ENCODE measurements at regions not wholly inside any gene's neighbourhood (a gene's known extent, or its start where the extent isn't known, plus 50 kb on each side); places are given as distances from the start of the nearest gene placed in this dataset.

DNA sequence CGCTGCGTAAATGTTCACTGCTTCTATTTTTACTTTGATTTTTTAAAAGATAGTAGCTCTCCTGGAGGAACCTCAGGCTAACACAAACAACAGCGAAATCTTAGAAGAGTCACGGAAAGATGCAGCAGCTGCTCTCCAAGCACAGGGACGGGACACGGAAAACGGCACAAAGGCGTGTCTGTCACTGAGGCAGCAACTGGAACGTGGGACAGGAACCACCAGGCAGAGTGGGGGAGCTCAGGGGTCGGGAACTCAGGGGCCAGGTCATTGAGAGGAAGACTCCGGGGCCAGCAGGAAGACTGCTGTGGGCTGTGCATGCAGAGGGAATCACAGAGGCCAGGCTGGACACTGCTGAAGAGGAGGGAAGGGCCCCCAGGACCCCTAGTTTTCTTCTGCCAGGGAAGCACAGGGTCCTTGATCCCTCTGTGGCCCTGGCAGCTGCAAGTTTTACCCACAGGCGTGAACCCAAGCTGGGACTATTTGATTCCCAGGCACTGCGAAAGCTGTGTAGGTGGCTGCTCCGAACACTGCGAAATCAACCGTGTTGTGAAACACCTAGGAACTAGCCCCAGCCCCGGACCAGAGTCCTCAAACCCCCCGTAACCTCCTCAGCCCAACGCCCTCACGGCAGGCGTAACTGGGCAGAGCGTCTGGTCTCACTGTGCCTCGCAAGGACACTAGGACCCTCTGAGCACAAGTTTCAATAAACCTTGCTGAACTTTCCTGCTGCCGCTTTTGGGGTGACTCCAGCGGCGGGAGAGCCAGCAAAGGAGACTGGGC is 263.0 kb downstream of the EIPR1 start:
- DNase-seq = no peak

DNA sequence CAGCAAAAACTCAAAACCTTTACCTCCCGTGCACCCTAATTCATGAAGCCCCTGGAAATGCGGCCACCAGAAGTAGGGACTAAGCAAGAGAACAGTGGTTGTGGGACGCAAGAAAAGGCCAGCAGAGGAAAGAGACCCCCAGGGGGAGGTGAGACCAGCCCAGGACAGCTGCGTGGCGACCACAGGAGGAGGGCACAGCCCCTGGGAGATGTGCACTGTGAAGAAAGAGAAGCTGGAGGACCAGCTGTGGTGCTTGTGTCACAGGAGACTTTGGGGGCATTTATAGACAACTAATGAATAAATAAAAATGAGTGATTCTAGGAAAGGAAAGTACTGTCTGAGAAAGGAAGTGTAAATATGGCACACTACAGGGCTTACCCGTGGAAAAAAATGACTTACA is 263.8 kb downstream of the EIPR1 start:
- no peak for DNase-seq

DNA sequence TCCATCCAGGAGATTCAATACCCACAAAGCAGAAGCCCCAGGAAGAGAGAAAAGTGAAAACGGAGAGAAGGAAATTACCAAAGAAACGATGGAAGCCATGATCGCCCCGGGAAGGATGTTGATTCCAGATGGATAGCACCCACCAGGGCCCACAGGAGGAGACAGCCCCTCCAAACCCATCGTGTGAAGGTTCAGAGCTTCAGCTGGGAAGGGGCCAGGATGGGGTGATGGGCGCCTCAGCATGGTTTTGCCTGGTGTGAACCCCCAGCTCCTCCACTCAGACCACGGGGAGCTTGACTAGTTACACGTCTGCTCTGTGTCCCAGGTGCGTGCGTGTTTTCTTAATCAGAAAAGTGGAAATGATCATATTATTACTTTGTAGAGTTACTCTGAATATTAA is 264.5 kb downstream of the EIPR1 start:
- DNase-seq = no peak

DNA sequence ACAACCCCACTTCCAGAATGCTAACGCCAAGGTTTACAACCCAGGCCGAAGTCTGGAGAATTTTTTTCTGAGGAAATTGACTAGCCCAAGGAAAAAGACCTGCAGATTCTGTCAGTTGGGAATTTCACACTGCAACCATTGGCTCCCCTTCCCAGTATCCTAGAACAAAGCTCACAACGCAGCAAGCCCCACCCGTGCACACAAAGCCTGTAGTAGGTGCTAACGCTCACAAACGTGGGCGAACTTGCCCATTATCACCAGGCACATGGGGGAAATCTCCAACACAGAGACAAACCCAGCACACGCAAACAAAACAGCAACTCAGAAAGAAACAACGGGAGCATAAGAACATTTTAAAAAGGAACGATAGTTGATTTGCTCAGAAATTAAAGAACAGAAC is 265.1 kb downstream of the EIPR1 start:
- DNase-seq = no peak

DNA sequence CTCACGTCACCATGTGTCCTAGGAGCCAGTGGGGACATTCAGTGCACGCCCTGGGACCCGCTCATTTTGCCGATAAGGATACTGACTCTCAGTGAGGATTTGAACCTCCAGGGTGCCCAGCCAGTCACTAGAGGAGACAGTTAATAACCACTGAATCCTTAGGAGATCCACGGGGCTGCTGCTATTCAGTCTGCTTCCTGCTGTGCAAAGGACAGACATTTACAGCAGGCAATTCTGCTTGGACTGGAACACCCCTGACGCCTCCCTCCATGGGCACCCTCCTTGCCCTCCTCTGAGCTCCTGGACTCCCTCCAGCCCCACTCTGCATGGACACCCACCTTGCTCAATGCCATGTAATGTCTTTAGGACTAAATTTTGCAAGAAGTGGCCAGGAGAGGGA is 265.5 kb downstream of the EIPR1 start:
- DNase-seq = no peak

DNA sequence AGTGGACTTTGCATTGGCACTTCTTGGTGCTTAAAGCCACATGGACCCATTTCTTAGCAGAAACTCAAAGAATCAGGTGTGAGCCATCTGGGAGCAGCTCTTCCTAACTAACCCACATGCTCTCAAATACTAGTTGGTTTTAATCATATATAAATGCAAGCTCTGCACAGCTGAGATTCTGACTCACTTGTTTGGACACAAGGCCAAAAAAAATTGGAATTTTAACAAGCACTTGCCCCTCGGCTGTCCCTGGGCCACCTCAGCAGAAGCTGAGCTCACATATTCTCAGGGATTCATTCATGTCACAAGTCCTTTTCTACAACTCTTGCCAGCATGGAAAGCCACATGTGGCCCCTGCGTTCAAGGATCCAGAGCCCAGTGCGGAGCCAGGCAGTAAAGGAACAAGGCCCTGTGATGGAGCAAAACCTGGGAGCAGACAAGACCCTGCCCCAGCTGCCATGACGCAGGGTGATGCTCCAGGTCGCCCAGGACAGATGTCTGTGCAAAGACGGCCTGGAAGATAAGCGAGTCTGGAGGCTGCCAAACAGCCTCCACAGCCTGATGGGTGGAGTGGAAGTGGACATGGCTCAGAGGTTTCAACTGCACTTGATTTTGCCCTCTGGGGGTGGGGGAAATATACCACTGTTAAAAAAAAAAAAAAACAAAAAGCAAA is 266.5 kb downstream of the EIPR1 start:
- no peak for DNase-seq

DNA sequence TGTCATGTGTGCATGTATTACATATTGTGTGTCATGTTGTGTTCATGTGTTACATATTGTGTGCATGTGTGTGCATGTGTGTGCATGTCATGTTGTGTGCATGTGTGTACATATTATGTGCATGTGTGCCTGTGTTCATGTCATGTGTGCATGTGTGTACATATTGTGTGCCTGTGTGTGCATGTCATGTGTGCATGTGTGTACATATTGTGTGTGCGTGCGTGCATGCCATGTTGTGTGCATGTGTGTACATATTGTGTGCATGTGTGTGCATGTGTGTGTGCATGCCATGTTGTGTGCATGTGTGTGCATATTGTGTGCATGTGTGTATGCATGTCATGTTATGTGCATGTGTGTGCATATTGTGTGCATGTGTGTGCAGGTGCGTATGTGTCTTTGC is 267.1 kb downstream of the EIPR1 start:
- DNase-seq = no peak

DNA sequence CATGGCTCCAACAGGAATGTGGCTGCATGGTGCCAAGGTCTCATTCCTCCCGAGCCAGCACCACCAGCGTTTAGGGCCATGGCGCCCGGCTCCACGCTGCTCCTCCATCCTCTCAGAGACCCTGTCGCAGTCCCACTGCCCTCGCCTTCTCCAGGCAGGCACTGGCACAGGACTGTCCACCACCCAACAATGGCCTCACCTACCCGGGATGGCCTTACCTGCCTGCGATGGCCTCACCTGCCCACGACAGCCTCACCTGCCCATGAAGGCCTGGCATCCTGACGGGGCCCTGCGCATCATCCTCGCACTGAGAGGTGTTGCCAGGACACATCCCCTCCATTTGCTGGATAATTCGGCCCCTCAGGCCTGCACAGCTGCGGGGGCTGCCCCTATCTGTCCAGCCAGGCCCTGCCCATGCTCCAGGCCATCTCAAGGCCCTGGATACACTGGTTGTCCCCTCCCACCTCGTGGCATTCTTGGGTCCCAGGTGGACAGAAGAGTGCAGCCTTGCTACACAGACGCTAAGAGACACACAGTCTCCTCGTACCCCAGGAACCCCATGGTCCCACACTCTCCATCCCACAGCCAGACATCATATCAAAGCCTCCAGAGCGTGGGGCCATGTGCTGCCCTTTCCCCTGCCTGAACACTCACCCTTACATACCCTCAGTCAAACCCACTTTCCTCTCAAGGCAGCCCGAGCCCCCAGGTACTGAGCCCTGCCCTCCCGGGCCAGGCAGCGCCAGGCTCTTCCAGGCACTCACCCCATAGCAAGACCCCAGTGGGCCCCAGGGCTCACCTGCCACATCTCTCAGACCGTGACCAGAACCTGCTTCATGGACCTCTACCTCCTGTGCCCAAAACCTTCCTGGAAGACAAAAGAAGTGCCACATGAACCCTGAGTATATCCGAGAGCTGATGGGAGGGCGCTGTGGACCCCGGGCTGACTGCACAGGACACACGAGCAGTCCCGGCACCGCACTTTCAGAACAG is 268.6 kb downstream of the EIPR1 start:
- DNase-seq = no peak

DNA sequence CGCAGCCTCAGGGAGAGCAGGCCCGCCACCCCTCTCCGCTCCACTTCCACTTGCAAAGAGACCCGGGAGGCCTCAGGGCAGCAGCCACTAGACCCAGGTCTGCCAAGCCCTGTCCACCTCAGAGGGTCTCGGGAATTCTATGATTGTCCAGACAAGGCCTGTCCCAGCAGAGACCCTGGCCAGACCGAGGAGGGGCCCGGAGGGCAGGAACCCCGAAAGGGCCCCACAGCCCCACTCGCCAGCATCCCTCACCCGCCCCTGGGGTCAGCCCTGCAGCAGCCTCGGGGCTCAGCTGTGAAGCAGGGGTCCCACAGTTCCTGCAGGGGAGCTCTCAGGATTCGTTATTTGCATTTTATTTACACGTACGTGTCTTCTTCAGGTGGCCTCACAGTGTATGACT is 269.5 kb downstream of the EIPR1 start:
- DNase-seq = no peak

DNA sequence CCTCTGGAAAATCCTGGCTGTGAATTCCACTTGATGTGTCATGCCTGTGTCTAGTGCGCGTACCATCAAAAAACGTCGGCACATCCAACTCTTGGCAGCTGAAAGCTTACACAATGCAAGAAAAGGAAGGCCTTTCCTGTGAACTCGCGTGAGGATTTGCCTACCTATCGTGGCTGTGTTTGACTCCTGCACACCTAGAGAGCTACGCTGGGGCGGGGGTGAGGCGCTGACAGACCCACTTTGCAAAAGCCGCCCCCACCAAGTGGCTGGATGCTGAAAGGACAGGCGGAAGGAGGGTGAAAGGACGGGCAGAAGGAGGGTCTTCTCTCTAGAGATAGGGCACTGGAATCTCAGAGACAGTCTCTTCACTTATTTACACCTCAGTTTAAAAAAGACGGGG is 270.1 kb downstream of the EIPR1 start:
- no peak for DNase-seq

DNA sequence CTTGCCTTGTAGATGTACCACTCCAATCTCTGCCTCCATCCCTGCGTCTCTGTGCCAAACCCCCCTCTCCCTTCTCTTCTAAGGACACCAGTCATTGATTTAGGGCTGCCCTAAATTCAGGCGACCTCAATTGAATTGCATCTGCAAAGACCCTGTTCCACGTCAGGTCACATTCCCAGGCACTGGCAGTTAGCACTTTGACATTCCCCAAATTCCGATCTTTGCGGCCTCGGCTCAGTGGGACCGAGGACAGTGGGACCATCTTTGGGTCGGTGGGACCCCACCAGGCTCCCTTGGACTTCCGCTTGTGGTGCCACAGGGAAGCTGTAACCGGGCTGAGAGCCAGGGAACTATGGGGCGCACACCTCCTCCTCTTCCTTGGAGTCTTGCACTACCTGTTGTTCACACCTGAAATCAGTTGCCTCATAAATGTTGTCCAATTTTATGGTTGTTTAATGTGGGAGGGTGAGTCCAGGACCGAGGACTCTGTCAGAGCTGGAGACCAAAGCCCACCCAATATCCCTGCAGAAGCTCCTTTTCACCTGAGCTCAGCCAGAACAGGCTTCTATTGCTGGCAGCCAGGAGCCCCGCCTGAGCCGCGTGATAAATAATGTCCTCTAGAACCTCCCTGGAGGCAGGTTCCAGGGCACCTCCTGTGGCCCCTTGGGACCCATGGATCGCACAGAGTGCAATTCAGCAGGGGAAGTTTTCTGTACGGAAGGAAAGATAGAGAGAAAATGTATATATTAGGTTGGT is 271.6 kb downstream of the EIPR1 start:
- no peak for DNase-seq

DNA sequence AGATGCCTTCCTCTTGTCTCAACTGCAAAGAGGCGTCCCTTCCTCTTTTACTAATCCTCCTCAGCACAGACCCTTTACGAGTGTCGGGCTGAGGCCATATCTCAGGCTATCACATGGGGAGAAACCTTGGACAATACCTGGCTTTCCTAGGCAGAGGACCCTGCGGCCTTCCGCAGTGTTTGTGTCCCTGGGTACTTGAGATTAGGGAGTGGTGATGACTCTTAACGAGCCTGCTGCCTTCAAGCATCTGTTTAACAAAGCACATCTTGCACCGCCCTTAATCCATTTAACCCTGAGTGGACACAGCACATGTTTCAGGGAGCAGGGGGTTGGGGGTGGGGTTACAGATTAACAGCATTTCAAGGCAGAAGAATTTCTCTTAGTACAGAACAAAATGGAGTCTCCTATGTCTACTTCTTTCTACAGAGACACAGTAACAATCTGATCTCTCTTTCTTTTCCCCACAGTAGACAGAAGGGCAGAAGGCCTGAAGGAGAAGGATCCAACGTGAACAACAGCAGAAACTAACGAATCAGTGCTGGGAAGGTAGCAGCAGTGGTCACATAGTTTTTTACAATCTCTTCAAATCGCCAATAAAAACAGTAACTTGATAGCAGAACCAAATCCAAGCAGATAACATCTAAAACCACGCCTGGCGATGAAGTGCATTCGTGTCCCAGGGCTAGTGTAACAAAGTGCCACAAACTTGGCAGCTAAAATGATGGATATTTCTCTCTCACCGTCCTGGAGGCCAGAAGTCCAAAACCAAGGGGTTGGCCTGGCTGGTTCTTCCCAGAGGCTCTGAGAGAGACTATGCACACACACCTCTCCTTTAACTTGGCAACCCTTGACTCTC is 272.4 kb downstream of the EIPR1 start:
- DNase-seq = peak; percentile 76

DNA sequence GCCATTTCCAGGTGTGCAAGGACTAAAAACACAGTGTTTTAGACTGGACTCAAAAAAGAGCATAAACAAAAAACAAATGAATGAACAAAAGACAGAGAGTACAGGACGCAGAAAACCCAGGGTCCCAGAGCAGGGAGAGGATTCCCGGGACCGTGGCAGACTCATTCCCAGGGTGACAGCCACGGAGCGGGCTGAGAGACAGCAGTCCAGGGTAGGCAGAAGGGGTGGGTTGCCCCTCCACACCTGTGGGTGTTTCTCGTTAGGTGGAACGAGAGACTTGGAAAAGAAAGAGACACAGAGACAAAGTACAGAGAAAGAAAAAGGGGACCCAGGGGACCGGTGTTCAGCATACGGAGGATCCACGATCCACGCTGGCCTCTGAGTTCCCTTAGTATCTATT is 273.4 kb downstream of the EIPR1 start:
- DNase-seq = no peak

DNA sequence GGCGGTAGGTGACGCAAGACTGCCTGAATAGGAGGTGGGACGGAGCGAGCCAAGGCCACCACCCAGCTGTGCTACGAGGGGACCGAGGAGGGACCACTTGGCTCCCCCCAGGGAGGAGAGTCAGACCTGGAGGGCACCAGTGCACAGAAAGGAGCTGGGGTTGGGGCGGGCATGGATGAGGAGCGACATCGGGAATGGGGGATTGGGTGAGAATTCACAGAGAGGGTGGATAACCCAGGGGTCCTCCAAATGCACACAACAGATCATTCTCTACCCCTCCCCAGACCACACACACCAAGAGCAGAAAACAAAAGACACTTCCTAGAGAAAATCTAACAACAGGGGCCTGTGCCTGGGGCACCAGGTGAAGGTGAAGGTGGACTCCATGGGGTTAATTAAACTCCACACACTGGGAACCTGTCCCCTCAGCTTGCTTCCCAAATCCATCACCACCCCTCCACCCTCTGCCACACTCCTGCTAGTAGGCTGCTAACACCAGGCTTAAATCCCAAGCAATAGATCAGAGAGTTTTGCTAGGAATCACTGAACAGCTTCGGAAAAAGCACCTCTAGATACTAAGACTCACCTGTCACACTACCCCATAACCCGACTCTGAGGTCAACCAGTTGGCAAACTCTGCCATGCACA is 274.6 kb downstream of the EIPR1 start:
- DNase-seq = peak; percentile 40

DNA sequence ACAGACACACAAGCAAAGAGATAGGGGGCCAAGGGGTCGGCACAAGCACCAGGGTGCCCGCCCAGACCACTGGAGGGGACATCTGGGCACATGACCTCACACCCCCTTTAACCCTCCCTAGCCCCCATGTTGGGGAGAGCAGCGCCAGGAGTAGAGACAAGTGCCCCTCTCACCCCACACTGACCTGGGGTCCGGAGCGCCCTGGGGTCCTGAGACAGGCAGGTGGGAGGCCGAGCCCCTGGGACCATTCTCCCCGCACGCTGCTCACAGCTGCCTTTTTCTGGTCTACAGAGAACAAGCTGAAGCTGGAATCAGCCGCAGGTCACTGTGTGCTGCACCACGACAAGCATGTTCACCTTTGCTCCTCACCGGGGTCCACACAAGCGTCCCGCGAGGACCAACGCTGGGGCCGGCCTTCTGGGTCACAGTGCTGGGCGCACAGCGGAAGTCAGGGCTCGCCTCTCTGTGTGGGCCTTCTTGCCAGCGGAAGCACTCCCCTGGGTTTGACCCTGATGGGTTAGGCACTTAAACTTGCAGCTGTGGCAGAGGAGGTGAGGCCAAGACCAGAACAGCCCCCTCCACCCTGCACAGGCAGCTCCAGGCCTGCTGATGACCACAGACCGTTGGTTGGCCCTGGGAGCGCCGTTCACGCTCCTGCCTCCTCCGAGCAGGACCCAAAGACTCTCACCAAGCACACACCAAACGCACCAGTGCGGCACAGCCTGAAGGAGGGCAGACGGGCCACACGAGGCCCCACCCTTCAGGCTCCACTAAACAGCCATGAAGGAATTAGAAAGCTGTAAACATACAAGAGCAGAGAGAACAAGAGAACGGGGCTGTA is 275.3 kb downstream of the EIPR1 start:
- no peak for DNase-seq

DNA sequence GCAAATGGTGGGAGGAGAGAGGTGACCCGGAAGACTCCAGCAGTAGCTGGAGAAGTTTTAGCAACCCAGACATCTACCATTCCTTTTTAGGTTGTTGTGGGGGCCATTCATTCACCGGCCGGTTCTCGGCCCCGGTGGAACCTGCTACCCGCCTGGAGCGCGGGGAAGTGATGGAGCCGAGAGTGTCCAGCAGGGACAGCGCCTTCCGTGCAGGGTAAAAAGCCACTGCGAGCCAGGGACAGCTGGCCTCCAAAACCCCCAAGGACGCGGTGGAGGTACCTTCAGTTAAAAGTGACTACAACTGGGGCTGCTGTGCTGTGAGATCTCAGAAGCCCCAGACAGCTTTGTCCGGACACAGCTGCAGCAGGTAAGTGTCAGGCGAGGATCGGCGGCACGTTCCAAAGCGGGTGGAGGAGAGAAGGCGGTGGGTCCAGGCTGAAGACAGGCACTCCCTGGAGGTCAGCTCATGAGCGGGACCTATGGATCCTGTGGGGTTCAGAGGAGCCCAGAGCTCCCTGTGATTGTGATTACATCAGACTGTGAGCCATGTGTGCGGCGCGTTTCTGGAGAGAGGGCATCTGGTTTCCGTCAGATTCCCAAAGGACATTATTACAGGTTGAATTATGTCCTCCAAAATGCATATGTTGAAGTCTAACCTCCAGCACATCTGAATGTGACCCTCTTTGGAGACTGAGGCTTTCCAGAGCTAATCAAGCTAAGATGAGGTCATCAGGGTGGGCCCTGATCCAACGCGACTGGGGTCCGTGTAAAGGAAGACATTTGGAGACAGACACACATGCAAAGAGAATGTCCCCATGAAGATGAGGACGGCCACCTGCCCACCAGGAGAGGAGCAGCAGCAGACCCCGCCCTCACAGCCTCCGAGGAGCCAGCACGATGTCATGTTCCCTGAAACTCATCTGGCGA is 276.3 kb downstream of the EIPR1 start:
- no peak for DNase-seq

DNA sequence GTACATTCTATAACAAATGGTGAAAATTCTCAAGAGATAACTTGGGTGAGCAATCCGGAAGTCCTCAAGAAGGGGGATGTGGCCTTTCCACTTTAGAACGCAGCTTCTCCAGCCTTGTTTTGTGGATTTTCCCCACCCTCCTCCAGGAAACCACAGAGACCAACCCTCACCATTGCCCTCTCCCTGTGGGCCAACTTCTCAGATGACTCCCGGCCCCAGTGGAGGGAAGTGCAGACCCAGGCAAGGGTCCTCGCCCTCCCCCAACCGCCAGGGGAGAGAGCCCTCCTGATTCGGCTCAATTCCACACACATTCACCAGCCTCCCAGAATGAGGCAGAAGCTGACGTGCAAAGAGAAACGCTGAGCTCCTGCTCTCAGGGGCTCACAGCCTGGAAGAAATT is 277.2 kb downstream of the EIPR1 start:
- DNase-seq = no peak

DNA sequence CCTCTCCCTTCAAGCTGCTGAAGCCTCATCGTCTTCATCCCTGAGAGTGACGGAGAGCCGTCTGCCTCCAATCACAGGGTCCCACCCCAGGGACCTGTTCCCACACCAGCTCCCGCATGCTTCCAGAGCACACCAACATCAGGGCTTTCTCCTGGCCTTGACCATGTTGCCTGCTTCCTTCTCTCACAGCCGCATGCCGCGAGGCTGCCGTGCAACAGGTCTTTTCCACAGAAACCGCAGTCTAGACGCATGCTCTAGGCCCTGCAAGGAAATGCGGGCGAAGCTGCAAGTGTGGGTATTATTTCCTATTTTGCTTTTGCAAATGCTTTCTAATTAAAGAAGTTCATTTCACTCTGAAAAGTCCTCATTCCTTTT is 277.8 kb downstream of the EIPR1 start:
- DNase-seq = no peak
